NCI-H82 (cell line): ENCODE measurements at regions not wholly inside any gene's neighbourhood (a gene's known extent, or its start where the extent isn't known, plus 50 kb on each side); places are given as distances from the start of the nearest gene placed in this dataset.
A peak's percentile ranks its signal among the peaks of the same experiment; 100 is the strongest.
"Not testable (repeated sequence)": the region's sequence is repeated elsewhere in the genome, so short reads cannot be mapped to it uniquely, and the experiment has no call there.

Experiments used
- DNase-seq: peaks from one replicate; lab custom pipeline; 2025; lab: John Stamatoyannopoulos, UW

DNA sequence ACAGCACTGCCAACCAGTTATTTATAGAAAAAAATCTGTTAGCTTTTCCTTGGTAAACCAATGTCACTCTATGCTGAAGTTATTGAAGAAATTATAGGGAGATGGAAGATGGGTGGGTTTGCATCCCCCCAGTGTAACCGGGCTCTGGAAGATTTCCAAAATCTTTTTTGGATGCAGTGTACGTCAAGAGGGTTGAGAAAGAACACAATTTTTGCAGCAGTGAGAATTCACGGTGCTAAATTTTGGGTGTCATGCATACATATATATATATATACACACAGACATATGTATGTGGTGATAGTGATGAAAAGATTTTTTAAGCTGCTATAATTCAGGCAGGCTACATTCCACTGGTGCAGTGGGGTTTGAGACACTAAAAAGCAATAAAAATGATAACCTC, 91.4 kb upstream of the MAGI3 start:
- no peak for DNase-seq

DNA sequence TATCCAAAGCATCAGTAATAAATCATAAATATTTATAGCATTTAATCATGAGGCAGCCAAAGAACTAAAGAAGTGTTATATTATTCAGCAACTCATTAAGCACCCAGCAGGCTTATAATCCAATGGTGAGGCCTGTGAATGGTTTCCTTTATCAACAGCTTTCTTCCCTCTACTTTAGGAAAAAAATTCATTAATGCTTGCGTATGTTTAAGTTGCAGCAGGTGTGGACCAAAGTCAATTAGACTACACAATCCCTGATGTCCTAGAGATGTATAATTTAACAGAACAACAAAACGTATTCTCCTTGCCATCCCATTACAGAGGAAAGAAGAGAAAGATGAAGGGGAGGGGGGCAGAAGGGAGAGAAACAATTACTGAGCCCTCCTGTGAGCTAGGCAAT, 87.7 kb upstream of the MAGI3 start:
- no peak for DNase-seq

DNA sequence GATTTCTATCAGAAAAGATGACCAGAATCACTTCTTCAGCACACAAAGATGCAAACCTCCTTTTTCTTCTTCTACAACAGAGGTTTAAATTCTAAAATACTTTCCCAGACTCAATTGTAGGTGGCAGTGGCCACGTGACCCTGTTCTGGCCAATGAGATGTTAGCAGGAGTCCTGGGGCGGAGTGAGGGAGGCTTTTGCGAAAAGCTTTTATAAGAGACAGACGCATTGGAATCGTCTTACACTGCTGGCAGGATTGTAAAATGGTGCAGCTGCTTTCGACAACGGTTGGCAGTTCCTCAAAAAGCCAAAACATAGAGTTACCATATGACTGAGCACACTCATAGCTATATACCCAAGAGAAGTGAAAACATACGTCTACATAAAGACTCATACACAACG, 87.0 kb upstream of the MAGI3 start:
- peak; percentile 11 for DNase-seq

- DNase-seq: not testable (repeated sequence)
Observed at GRCh38 chr1:113305029-113305428, 85.3 kb upstream of the MAGI3 start.

- DNase-seq: no peak
Observed at GRCh38 chr1:113307771-113308445, 82.4 kb upstream of the MAGI3 start.

DNA sequence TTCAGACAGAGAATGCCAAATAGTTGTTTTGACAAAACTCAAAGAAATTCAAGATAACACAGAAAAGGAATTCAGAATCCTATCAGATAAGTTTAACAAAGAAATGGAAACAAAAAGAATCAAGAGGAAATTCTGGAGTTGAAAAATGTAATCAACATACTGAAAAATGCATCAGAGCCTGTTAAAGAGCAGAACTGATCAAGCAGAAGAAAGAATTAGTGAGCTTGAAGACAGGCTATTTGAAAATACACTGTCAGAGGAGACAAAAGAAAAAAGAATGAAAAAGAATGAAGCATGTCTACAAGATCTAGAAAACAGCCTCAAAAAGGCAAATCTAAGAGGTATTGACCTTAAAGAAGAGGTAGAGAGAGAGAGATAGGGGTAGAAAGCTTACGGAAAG, 77.7 kb upstream of the MAGI3 start:
- DNase-seq: not testable (repeated sequence)

GRCh38 chr1:113314600-113314999, 75.7 kb upstream of the MAGI3 start:
- DNase-seq: no peak

- no peak for DNase-seq
Observed at GRCh38 chr1:113320272-113320671, 70.0 kb upstream of the MAGI3 start.

DNA sequence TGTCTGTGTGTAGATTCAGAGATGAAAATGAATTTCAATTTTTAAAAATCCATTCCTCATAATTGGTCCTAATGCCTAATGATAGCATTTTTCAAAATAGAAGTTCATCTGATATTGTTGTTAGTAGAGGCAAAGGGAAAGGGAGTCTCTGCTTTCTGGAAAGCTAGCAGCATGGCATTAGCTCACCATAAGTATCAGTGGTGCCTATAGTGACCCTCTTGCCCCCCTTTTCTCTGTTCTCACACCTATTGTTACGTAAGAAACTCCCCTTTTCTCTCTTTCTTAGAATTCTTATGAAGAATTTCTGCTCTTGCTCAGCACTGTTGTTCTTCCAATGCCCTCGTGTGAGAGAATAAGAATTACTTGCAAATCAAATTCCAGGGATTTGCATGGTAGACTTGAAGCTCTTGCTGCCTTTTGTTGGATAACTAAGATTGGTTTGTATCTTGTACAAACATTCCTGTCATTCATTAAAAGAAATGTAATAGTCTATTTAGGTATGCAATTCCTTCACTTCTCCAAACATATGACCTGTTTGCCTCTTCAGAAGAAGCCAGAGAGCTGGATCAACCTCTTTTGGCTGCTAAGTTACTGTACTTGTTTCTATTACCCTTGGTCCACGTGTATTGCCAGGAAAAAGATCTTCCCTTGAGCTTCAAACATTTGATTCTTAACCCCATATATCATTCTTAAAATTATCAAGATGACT, 69.2 kb upstream of the MAGI3 start:
- DNase-seq: no peak

GRCh38 chr1:113321771-113322387, 68.4 kb upstream of the MAGI3 start:
- no peak for DNase-seq

GRCh38 chr1:113322439-113322838, 67.9 kb upstream of the MAGI3 start:
- DNase-seq: no peak

- no peak for DNase-seq
Observed at GRCh38 chr1:113325022-113325421, 65.3 kb upstream of the MAGI3 start.

DNA sequence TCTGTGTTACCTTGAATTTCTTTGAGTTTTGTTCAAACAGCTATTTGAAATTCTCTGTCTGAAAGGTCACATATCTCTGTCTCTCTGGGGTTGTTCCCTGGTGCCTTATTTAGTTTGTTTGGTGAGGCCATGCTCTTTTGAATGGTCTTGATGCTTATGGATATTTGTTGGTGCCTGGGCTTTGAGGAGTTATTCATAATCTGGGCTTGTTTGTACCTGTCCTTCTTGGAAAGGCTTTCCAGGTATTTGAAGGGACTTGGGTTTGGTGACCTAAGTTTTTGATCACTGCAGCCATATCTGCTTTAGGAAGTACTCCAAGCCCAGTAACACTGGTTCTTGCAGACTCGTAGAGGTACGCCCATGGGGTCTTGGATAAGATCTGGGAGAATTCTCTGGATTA, 63.3 kb upstream of the MAGI3 start:
- no peak for DNase-seq

DNA sequence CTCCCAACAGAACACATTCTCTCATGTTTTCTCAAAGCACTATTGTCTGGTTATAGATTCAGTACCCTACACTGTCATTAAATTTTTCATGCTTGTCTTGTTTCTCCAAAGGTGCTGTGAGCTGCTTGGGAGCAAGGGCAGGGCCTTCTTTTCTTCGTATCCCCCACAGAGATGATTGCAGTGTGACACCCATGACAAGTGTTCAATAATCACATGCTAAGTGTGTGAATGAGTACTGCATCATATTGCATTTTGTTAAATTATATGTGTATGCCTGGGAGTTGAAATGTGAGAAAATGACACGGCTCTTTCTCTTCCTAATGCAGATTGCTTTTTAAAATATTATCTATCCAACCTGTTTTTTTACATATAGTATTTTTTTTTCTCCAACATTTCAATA, 57.3 kb upstream of the MAGI3 start:
- DNase-seq: no peak

DNA sequence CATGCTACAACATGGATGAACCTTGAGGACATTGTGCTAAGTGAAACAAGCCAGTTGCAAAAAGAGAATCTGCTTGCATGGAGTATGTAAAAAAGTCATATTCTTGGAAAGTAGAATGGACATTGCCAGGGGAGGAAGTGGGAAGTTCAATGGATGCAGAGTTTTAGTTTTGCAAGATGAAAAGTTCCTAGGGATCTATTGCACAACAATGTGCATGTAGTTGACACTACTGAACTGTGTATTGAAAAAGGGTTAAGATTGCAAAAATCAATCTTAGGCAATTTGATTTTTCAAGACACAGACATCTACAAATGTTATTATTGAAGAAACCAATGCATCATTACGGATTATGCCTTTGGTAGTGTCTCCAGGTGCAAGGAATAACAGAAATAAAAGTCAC, 50.3 kb upstream of the MAGI3 start:
- DNase-seq: no peak
